Gastrocnemius medialis (tissue), 4 donors: ENCODE measurements at regions not wholly inside any gene's neighbourhood (a gene's known extent, or its start where the extent isn't known, plus 50 kb on each side); places are given as distances from the start of the nearest gene placed in this dataset.

ENCODE experiments used
- ATAC-seq, 2 donors: fragments of 150-250 bp; one replicate each; pipeline ENCODE4 v1.9.1; 2016
- DNase-seq, 2 donors: peaks; one replicate each; pipeline ENCODE4 v3.0.0-alpha.2; 2019
- H3K27ac ChIP-seq, 4 donors: fragments of 200-600 bp; sonication (generic); 1 replicate in 1 of 4; 2 replicates in 3 of 4; pipeline ENCODE4 v1.5.1; 2016 to 2018; ENCODE audit warnings: mild to moderate bottlenecking in 2 of 4, moderate library complexity in 1 of 4
- H3K27me3 ChIP-seq, 3 donors: fragments of 200-600 bp; sonication (generic) in 2 of 3; 1 replicate in 1 of 3; 2 replicates in 2 of 3; pipeline versions ENCODE4 v1.5.1 to v1.6.0; 2016 to 2019; ENCODE audit warnings: mild to moderate bottlenecking in 1 of 3, moderate library complexity in 1 of 3
- H3K36me3 ChIP-seq, 2 donors: fragments of 200-600 bp; sonication (generic) in 1 of 2; one replicate each; pipeline ENCODE4 v1.5.1; 2017 to 2018
- H3K4me1 ChIP-seq, 2 donors: fragments of 200-600 bp; sonication (generic) in 1 of 2; one replicate each; pipeline ENCODE4 v1.5.1; 2016 to 2017; ENCODE audit warnings: mild to moderate bottlenecking in 2 of 2
- H3K4me3 ChIP-seq, 4 donors: fragments of 200-600 bp; sonication (generic) in 3 of 4; 1 replicate in 1 of 4; 2 replicates in 3 of 4; pipeline ENCODE4 v1.5.1; 2016 to 2019; ENCODE audit warnings: mild to moderate bottlenecking in 2 of 4
- H3K9me3 ChIP-seq, 3 donors: fragments of 200-600 bp; sonication (generic) in 2 of 3; 1 replicate in 1 of 3; 2 replicates in 2 of 3; pipeline ENCODE4 v1.5.1; 2016 to 2019
- CTCF ChIP-seq, 5 experiments: fragments of 450-650 bp in 3 of 5; fragments of 200-600 bp in 2 of 5; sonication (generic) in 2 of 5; IDR thresholded peaks in 4 of 5; conservative IDR thresholded peaks in 1 of 5; 1 replicate in 4 of 5; 2 replicates in 1 of 5; pipeline ENCODE4 v1.5.1; 2016 to 2019; ENCODE audit warnings: antibody characterized with exemption in 5 of 5, mild to moderate bottlenecking in 3 of 5, moderate library complexity in 3 of 5
- POLR2A ChIP-seq, 2 donors: fragments of 450-650 bp; IDR thresholded peaks; one replicate each; pipeline ENCODE4 v1.6.1; 2017; ENCODE audit warnings: antibody characterized with exemption in 2 of 2, mild to moderate bottlenecking in 2 of 2, moderate library complexity in 2 of 2
- in situ Hi-C, 4 donors: fragments of 200-750 bp; cut with MboI; loops; one replicate each; pipeline versions ENCODE4 v1.15.0 to v1.8.0; 2017; ENCODE audit warnings: low sequenced_read_pairs in 4 of 4
- intact Hi-C: fragments of 100-400 bp; cut with DNase I; formaldehyde crosslinking; loops from one replicate; pipeline ENCODE4 v1.15.1; 2023; ENCODE audit warnings: low total_unique reads

- in situ Hi-C loops, result no loop called here
- ATAC-seq (no peak), DNase-seq (no peak)
- Histone ChIP-seq H3K27me3 (no peaks in the 10 kb centered on the region), H3K36me3 (no peaks in the 10 kb centered on the region), H3K9me3 (no peaks in the 10 kb centered on the region), H3K27ac (no peak overlapping the region), H3K4me3 (no peak overlapping the region), H3K4me1 (peaks cover 0 to 10% of the 10 kb centered on the region in 2 donors)
- intact Hi-C loops, result no loop called here
- TF ChIP-seq POLR2A (IDR thresholded peaks at IDR 0.05) (no peak), CTCF (IDR thresholded peaks at IDR 0.05 in 4 of 5, conservative IDR thresholded peaks at IDR 0.05 in 1 of 5) (no peak)
These were observed 179.4 kb upstream of the SEMA3C start for GRCh38 chr7:81098213-81098612.

GRCh38 chr7:81094952-81095351 lies 176.1 kb upstream of the SEMA3C start:
- no peak for DNase-seq
- intact Hi-C loops, result no loop called here
- no peak overlapping the region for H3K4me3 ChIP-seq
- peaks cover 0 to 10% of the 10 kb centered on the region in 2 donors for H3K4me1 ChIP-seq
- H3K9me3 ChIP-seq, result no peaks in the 10 kb centered on the region
- no peaks in the 10 kb centered on the region for H3K36me3 ChIP-seq
- H3K27ac ChIP-seq, result no peak overlapping the region
- H3K27me3 ChIP-seq, result no peaks in the 10 kb centered on the region
- ATAC-seq, result no peak
- TF ChIP-seq CTCF (IDR thresholded peaks at IDR 0.05 in 4 of 5, conservative IDR thresholded peaks at IDR 0.05 in 1 of 5) (no peak), POLR2A (IDR thresholded peaks at IDR 0.05) (no peak)
- in situ Hi-C loops, result no loop called here

GRCh38 chr7:81081616-81082015 lies 162.8 kb upstream of the SEMA3C start:
- Histone ChIP-seq H3K9me3 (no peaks in the 10 kb centered on the region), H3K27me3 (no peaks in the 10 kb centered on the region), H3K4me3 (no peak overlapping the region), H3K4me1 (no peaks in the 10 kb centered on the region), H3K36me3 (no peaks in the 10 kb centered on the region), H3K27ac (no peak overlapping the region)
- intact Hi-C loops (no loop called here), in situ Hi-C loops (no loop called here)
- DNase-seq (no peak), ATAC-seq (no peak)
- TF ChIP-seq CTCF (IDR thresholded peaks at IDR 0.05 in 4 of 5, conservative IDR thresholded peaks at IDR 0.05 in 1 of 5) (no peak), POLR2A (IDR thresholded peaks at IDR 0.05) (no peak)

GRCh38 chr7:81080553-81080952 lies 161.7 kb upstream of the SEMA3C start:
- no peak overlapping the region for H3K4me3 ChIP-seq
- DNase-seq (no peak), ATAC-seq (no peak)
- H3K27me3 ChIP-seq, result no peaks in the 10 kb centered on the region
- no peak overlapping the region for H3K27ac ChIP-seq
- no peaks in the 10 kb centered on the region for H3K36me3 ChIP-seq
- in situ Hi-C loops, result no loop called here
- intact Hi-C loops, result no loop called here
- TF ChIP-seq CTCF (IDR thresholded peaks at IDR 0.05 in 4 of 5, conservative IDR thresholded peaks at IDR 0.05 in 1 of 5), result no peak
- no peak for TF ChIP-seq POLR2A (IDR thresholded peaks at IDR 0.05)
- H3K4me1 ChIP-seq, result no peaks in the 10 kb centered on the region
- no peaks in the 10 kb centered on the region for H3K9me3 ChIP-seq

- intact Hi-C loops (no loop called here), in situ Hi-C loops (no loop called here)
- TF ChIP-seq CTCF (IDR thresholded peaks at IDR 0.05 in 4 of 5, conservative IDR thresholded peaks at IDR 0.05 in 1 of 5) (no peak), POLR2A (IDR thresholded peaks at IDR 0.05) (no peak)
- H3K27ac ChIP-seq, result no peak overlapping the region
- H3K4me3 ChIP-seq, result no peak overlapping the region
- H3K27me3 ChIP-seq, result no peaks in the 10 kb centered on the region
- DNase-seq, result no peak
- no peaks in the 10 kb centered on the region for H3K9me3 ChIP-seq
- H3K4me1 ChIP-seq, result no peaks in the 10 kb centered on the region
- ATAC-seq, result no peak
- no peaks in the 10 kb centered on the region for H3K36me3 ChIP-seq
These were observed 160.9 kb upstream of the SEMA3C start for GRCh38 chr7:81079746-81080145.
